Spleen (tissue), 11 donors: ENCODE measurements at regions not wholly inside any gene's neighbourhood (a gene's known extent, or its start where the extent isn't known, plus 50 kb on each side); places are given as distances from the start of the nearest gene placed in this dataset.

Experiments
- DNase-seq: peaks from one replicate; pipeline ENCODE4 v3.0.0-alpha.2; 2020
- H3K27ac ChIP-seq, 8 donors: fragments of 200-600 bp; sonication (generic) in 7 of 8; 1 replicate in 4 of 8; 2 replicates in 4 of 8; pipeline versions ENCODE4 v1.5.0 to v1.8.0; 2016 to 2021; ENCODE audit warnings: inconsistent platforms in 4 of 8, mild to moderate bottlenecking in 4 of 8, moderate library complexity in 1 of 8
- H3K27me3 ChIP-seq, 7 donors: fragments of 200-600 bp; sonication (generic) in 6 of 7; replicated peaks in 1 of 7; 1 replicate in 4 of 7; 2 replicates in 3 of 7; pipeline versions ENCODE4 v1.5.0 to v1.8.0; 2016 to 2021; ENCODE audit warnings: inconsistent platforms in 3 of 7, mild to moderate bottlenecking in 1 of 7
- H3K36me3 ChIP-seq, 6 donors: fragments of 200-600 bp; sonication (generic) in 5 of 6; 1 replicate in 4 of 6; 2 replicates in 2 of 6; pipeline versions ENCODE4 v1.5.0 to v1.8.0; 2016 to 2021; ENCODE audit warnings: inconsistent platforms in 2 of 6
- H3K4me1 ChIP-seq, 6 donors: fragments of 200-600 bp; sonication (generic) in 5 of 6; 1 replicate in 3 of 6; 2 replicates in 3 of 6; pipeline versions ENCODE4 v1.5.0 to v1.8.0; 2016 to 2021; ENCODE audit warnings: inconsistent platforms in 3 of 6
- H3K4me3 ChIP-seq, 8 donors: fragments of 200-600 bp; sonication (generic) in 7 of 8; 1 replicate in 4 of 8; 2 replicates in 4 of 8; pipeline versions ENCODE4 v1.5.0 to v1.8.0; 2016 to 2021; ENCODE audit warnings: inconsistent platforms in 4 of 8, mild to moderate bottlenecking in 4 of 8, moderate library complexity in 2 of 8
- H3K9me3 ChIP-seq, 8 donors: fragments of 200-600 bp; sonication (generic) in 7 of 8; 1 replicate in 4 of 8; 2 replicates in 4 of 8; pipeline versions ENCODE4 v1.5.0 to v1.8.0; 2016 to 2021; ENCODE audit warnings: inconsistent platforms in 4 of 8
- POLR2A ChIP-seq, 3 donors: fragments of 450-650 bp; IDR thresholded peaks; one replicate each; pipeline ENCODE4 v1.5.1; 2017; ENCODE audit warnings: antibody characterized with exemption in 3 of 3, mild to moderate bottlenecking in 1 of 3
- POLR2AphosphoS5 ChIP-seq, 3 donors: sonication (generic); formaldehyde crosslinking; IDR thresholded peaks; one replicate each; pipeline ENCODE4 v1.5.1; 2017; ENCODE audit warnings: antibody characterized with exemption in 3 of 3
- WGBS, 5 donors: extraction: QIAGEN DNeasy Blood & Tissue Kit in 3 of 5; methylation state at CpG; one replicate each; pipeline versions ENCODE4 v1.1.5 to v1.1.7; 2013 to 2018; 5-methylcytosine and 5-hydroxymethylcytosine counted together
- intact Hi-C: fragments of 100-400 bp; cut with DNase I; formaldehyde crosslinking; loops from one replicate; pipeline ENCODE4 v1.15.0; 2023; ENCODE audit warnings: low total_unique reads
- TF ChIP-seq, protein P1 (sequence below), 11 experiments: fragments of 200-600 bp in 7 of 11; fragments of 450-650 bp in 4 of 11; sonication (generic) in 4 of 11; IDR thresholded peaks in 8 of 11; conservative IDR thresholded peaks in 3 of 11; 1 replicate in 7 of 11; 2 replicates in 4 of 11; pipeline versions ENCODE4 v1.4.0 to v1.8.0; 2016 to 2021; ENCODE audit warnings: antibody characterized with exemption in 11 of 11, inconsistent platforms in 4 of 11, mild to moderate bottlenecking in 1 of 11
- donor health status: healthy with polysubstance abuse.
- donor health status: DM: no; HTN: no; CAD: no; lungs with moderate emphysema.
- donor health status: DM: no; HTN: no; CAD: no.
- donor health status: Bipolar disorder and iron deficiency.
- donor health status: healthy.
- donor health status: DM: no; HTN: no; CAD: no.
- donor health status: DM: yes; HTN: yes; CAD: no.

- Histone ChIP-seq H3K27ac (no peak overlapping the region), H3K4me3 (no peak overlapping the region), H3K4me1 (no peaks in the 10 kb centered on the region), H3K36me3 (no peaks in the 10 kb centered on the region), H3K9me3 (peaks cover 0 to 71% (median 55%) of the 10 kb centered on the region in 8 donors), H3K27me3 (no peaks in the 10 kb centered on the region)
- intact Hi-C loops: no loop called here
- TF ChIP-seq POLR2A (IDR thresholded peaks at IDR 0.05) (no peak), POLR2AphosphoS5 (IDR thresholded peaks at IDR 0.05) (no peak)
- TF ChIP-seq, protein P1, sequence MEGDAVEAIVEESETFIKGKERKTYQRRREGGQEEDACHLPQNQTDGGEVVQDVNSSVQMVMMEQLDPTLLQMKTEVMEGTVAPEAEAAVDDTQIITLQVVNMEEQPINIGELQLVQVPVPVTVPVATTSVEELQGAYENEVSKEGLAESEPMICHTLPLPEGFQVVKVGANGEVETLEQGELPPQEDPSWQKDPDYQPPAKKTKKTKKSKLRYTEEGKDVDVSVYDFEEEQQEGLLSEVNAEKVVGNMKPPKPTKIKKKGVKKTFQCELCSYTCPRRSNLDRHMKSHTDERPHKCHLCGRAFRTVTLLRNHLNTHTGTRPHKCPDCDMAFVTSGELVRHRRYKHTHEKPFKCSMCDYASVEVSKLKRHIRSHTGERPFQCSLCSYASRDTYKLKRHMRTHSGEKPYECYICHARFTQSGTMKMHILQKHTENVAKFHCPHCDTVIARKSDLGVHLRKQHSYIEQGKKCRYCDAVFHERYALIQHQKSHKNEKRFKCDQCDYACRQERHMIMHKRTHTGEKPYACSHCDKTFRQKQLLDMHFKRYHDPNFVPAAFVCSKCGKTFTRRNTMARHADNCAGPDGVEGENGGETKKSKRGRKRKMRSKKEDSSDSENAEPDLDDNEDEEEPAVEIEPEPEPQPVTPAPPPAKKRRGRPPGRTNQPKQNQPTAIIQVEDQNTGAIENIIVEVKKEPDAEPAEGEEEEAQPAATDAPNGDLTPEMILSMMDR (IDR thresholded peaks at IDR 0.05 in 8 of 11, conservative IDR thresholded peaks at IDR 0.05 in 3 of 11): no peak
- 80 to 87% (median 86%) methylated on average over 5 of the region's 5 CpGs for WGBS, 5 donors
- DNase-seq: no peak
These were observed 694.6 kb downstream of the SUCLG1 start for GRCh38 chr2:83764447-83765005.

DNA sequence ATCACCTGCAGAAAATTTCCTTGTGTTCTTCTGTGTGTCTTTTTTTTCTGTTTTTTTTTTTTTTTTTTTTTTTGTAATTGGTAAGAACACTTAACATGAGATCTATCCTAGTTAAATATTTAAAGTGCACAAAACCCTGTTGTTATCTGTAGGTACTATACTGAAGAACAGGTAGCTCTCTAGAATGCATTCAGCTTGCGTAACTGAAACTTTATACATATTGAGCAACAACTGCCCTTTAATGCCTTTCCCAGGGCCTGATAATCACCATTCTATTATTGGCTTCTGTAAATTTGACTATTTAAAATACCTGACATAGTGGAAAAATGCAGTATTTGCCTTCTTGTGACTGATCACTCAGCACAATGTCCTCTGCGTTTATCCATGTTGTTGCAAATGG, 701.8 kb downstream of the SUCLG1 start:
- DNase-seq: no peak
- Histone ChIP-seq H3K36me3 (no peaks in the 10 kb centered on the region), H3K27me3 (no peaks in the 10 kb centered on the region), H3K9me3 (peaks cover 0 to 46% (median 38%) of the 10 kb centered on the region in 8 donors), H3K4me3 (no peak overlapping the region), H3K27ac (no peak overlapping the region), H3K4me1 (no peaks in the 10 kb centered on the region)
- no peak for TF ChIP-seq POLR2AphosphoS5 (IDR thresholded peaks at IDR 0.05)
- TF ChIP-seq, protein P1 (IDR thresholded peaks at IDR 0.05 in 8 of 11, conservative IDR thresholded peaks at IDR 0.05 in 3 of 11): no peak
- TF ChIP-seq POLR2A (IDR thresholded peaks at IDR 0.05): no peak
- 90 to 100% (median 94%) methylated on average over 2 of the region's 2 CpGs for WGBS, 5 donors
- intact Hi-C loops: no loop called here

GRCh38 chr2:83756219-83756618, 702.9 kb downstream of the SUCLG1 start:
- intact Hi-C loops: no loop called here

DNA sequence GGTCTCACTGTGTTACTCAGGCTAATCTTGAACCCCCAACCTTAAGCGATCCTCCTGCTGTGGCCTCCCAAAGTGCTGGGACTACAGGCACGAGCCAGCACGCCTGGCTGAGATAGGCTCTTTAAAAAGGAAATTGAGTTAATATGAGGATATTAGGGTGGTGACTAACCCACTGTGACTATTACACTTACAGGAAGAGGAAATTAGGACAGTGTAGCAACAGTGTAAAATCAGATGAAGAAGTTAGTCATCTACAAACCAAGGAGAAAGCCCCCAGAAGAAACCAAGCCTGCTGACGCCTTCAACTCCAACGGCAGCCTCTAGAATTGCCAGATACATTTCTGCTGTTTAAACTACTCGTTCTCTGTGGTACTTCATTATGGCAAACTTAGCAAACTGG, 711.9 kb downstream of the SUCLG1 start:
- no peak overlapping the region for H3K27ac ChIP-seq
- intact Hi-C loops: no loop called here

More at GRCh38 chr2:83756219-83756618, 702.9 kb downstream of the SUCLG1 start:
- H3K9me3 ChIP-seq: peaks cover 0 to 37% (median 27%) of the 10 kb centered on the region in 8 donors
- no peak overlapping the region for H3K27ac ChIP-seq
- DNase-seq: no peak
- WGBS, 5 donors: 79 to 98% (median 90%) methylated on average over 1 of the region's 1 CpG
- no peaks in the 10 kb centered on the region for H3K27me3 ChIP-seq
- no peaks in the 10 kb centered on the region for H3K36me3 ChIP-seq
- H3K4me3 ChIP-seq: no peak overlapping the region
- H3K4me1 ChIP-seq: no peaks in the 10 kb centered on the region
- TF ChIP-seq POLR2AphosphoS5 (IDR thresholded peaks at IDR 0.05): no peak
- no peak for TF ChIP-seq POLR2A (IDR thresholded peaks at IDR 0.05)
- TF ChIP-seq, protein P1 (IDR thresholded peaks at IDR 0.05 in 8 of 11, conservative IDR thresholded peaks at IDR 0.05 in 3 of 11): no peak

More for the DNA sequence above, 711.9 kb downstream of the SUCLG1 start:
- Histone ChIP-seq H3K9me3 (peaks cover 0 to 10% (median 2%) of the 10 kb centered on the region in 8 donors), H3K36me3 (no peaks in the 10 kb centered on the region), H3K27me3 (no peaks in the 10 kb centered on the region), H3K4me3 (no peak overlapping the region), H3K4me1 (no peaks in the 10 kb centered on the region)
- TF ChIP-seq POLR2A (IDR thresholded peaks at IDR 0.05) (no peak), POLR2AphosphoS5 (IDR thresholded peaks at IDR 0.05) (no peak)
- TF ChIP-seq, protein P1 (IDR thresholded peaks at IDR 0.05 in 8 of 11, conservative IDR thresholded peaks at IDR 0.05 in 3 of 11): no peak
- 80 to 92% (median 82%) methylated on average over 6 of the region's 6 CpGs for WGBS, 5 donors
- no peak for DNase-seq
